ENCODE measurements at regions not wholly inside any gene's neighbourhood (a gene's known extent, or its start where the extent isn't known, plus 50 kb on each side); places are given as distances from the start of the nearest gene placed in this dataset.
"Not testable (repeated sequence)": the region's sequence is repeated elsewhere in the genome, so short reads cannot be mapped to it uniquely, and the experiment has no call there.

GRCh38 chr13:100984085-100984705 lies 309.6 kb upstream of the TMTC4 start:
- DNase-seq (ENCODE audit: low read depth), result no peak
- ChIA-PET CTCF (interaction anchor here (0.6 kb wide), 1 partner anchor 245 kb away, joined by 4 read pairs; no protein-coding TSS in a partner anchor), POLR2A (no interaction called here)
- no peaks in the 10 kb centered on the region for H3K27me3 ChIP-seq (ENCODE audit: control insufficient read depth, insufficient read depth, low read length)
- H3K4me3 ChIP-seq (ENCODE audit: low read depth, low read length), result no peak overlapping the region
- TF ChIP-seq CTCF (IDR thresholded peaks at IDR 0.05; ENCODE audit: insufficient read depth, low read depth, low read length), result no peak
- no peaks in the 10 kb centered on the region for H3K36me3 ChIP-seq (ENCODE audit: control insufficient read depth, insufficient read depth, low read length)

- POLR2A ChIA-PET, result no interaction called here
- no peak overlapping the region for H3K4me3 ChIP-seq (ENCODE audit: low read depth, low read length)
- DNase-seq (ENCODE audit: low read depth), result no peak
- H3K36me3 ChIP-seq (ENCODE audit: control insufficient read depth, insufficient read depth, low read length), result no peaks in the 10 kb centered on the region
- CTCF ChIA-PET, result no interaction called here
- no peak for TF ChIP-seq CTCF (IDR thresholded peaks at IDR 0.05; ENCODE audit: insufficient read depth, low read depth, low read length)
- H3K27me3 ChIP-seq (ENCODE audit: control insufficient read depth, insufficient read depth, low read length), result no peaks in the 10 kb centered on the region
Observed at GRCh38 chr13:100983111-100983510, 308.5 kb upstream of the TMTC4 start.

GRCh38 chr13:100980171-100980570 lies 305.6 kb upstream of the TMTC4 start:
- POLR2A ChIA-PET, result no interaction called here
- no peak for TF ChIP-seq CTCF (IDR thresholded peaks at IDR 0.05; ENCODE audit: insufficient read depth, low read depth, low read length)
- DNase-seq (ENCODE audit: low read depth), result no peak
- H3K27me3 ChIP-seq (ENCODE audit: control insufficient read depth, insufficient read depth, low read length), result no peaks in the 10 kb centered on the region
- H3K4me3 ChIP-seq (ENCODE audit: low read depth, low read length), result no peak overlapping the region
- no peaks in the 10 kb centered on the region for H3K36me3 ChIP-seq (ENCODE audit: control insufficient read depth, insufficient read depth, low read length)
- CTCF ChIA-PET, result no interaction called here

- CTCF ChIA-PET, result interaction anchor here (0.9 kb wide), 1 partner anchor 9 kb away, joined by 3 read pairs; no protein-coding TSS in a partner anchor
- no peak for DNase-seq (ENCODE audit: low read depth)
- Histone ChIP-seq H3K27me3 (ENCODE audit: control insufficient read depth, insufficient read depth, low read length) (no peaks in the 10 kb centered on the region), H3K36me3 (ENCODE audit: control insufficient read depth, insufficient read depth, low read length) (no peaks in the 10 kb centered on the region), H3K4me3 (ENCODE audit: low read depth, low read length) (no peak overlapping the region)
- POLR2A ChIA-PET, result no interaction called here
- no peak for TF ChIP-seq CTCF (IDR thresholded peaks at IDR 0.05; ENCODE audit: insufficient read depth, low read depth, low read length)
Observed at GRCh38 chr13:100977841-100978240, 303.2 kb upstream of the TMTC4 start.

- H3K36me3 ChIP-seq (ENCODE audit: control insufficient read depth, insufficient read depth, low read length), result no peaks in the 10 kb centered on the region
- ChIA-PET CTCF (interaction anchor here (0.9 kb wide), 1 partner anchor 8 kb away, joined by 3 read pairs; no protein-coding TSS in a partner anchor), POLR2A (no interaction called here)
- DNase-seq (ENCODE audit: low read depth), result no peak
- no peak overlapping the region for H3K4me3 ChIP-seq (ENCODE audit: low read depth, low read length)
- TF ChIP-seq CTCF (IDR thresholded peaks at IDR 0.05; ENCODE audit: insufficient read depth, low read depth, low read length), result no peak
- no peaks in the 10 kb centered on the region for H3K27me3 ChIP-seq (ENCODE audit: control insufficient read depth, insufficient read depth, low read length)
Observed at GRCh38 chr13:100976993-100977392, 302.4 kb upstream of the TMTC4 start.

GRCh38 chr13:100975666-100976065 lies 301.1 kb upstream of the TMTC4 start:
- H3K4me3 ChIP-seq (ENCODE audit: low read depth, low read length); H3K27me3 ChIP-seq (ENCODE audit: control insufficient read depth, insufficient read depth, low read length); DNase-seq (ENCODE audit: low read depth); H3K36me3 ChIP-seq (ENCODE audit: control insufficient read depth, insufficient read depth, low read length); CTCF ChIA-PET; POLR2A ChIA-PET: not testable (repeated sequence)

Data from BJ (cell line).